ENCODE measurements at regions not wholly inside any gene's neighbourhood (a gene's known extent, or its start where the extent isn't known, plus 50 kb on each side); places are given as distances from the start of the nearest gene placed in this dataset.

DNA sequence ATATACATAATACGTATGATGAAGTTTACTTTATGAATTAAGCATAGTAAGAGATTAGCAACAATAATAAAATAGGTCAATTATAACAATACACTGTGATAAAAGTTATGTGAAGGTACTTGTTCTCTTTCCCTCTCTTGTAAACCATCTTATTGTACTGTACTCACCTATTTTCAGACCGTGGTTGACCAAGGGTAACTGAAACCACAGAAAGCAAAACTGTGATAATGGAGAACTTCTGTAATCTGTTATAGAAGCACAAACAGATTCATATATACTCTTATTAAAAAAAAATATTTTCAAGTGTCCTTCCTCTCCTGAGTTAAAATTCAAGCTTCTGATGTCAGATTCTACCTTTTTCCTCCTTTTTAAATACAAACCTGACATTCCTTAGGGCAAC, 1247.8 kb upstream of the SORCS1 start:
- ChIA-PET POLR2A (no interaction called here), CTCF (no interaction called here)
- Histone ChIP-seq H3K4me2 (replicated peaks; ENCODE audit: low read depth, low read length, poor library complexity, severe bottlenecking) (no peak overlapping the region), H2AFZ (ENCODE audit: insufficient read depth, low read depth, low read length, poor library complexity, severe bottlenecking) (no peak overlapping the region), H4K20me1 (ENCODE audit: control insufficient read depth, insufficient read depth, low read length, poor library complexity, severe bottlenecking) (no peaks in the 10 kb centered on the region), H3K4me1 (ENCODE audit: control insufficient read depth in 2 of 2, insufficient read depth in 2 of 2, low read length in 2 of 2) (no peaks in the 10 kb centered on the region), H3K79me2 (ENCODE audit: control insufficient read depth, insufficient read depth, low read length) (no peaks in the 10 kb centered on the region), H3K27ac (ENCODE audit: low read length in 2 of 2) (no peak overlapping the region), H3K36me3 (replicated peaks in 1 of 2; ENCODE audit: control extremely low read depth in 1 of 2, control insufficient read depth in 1 of 2, extremely low read depth in 1 of 2, insufficient read depth in 2 of 2, low read length in 1 of 2) (no peaks in the 10 kb centered on the region), H3K9ac (ENCODE audit: low read length) (no peak overlapping the region), H3K4me3 (ENCODE audit: control extremely low read depth in 1 of 5, extremely low read depth in 1 of 5, insufficient read depth in 1 of 5, low read depth in 2 of 5, low read length in 4 of 5) (no peak overlapping the region), H3K9me3 (ENCODE audit: control extremely low read depth in 1 of 3, control insufficient read depth in 2 of 3, insufficient read depth in 1 of 3, low read length in 2 of 3) (no peaks in the 10 kb centered on the region), H3K27me3 (replicated peaks in 1 of 4; ENCODE audit: control extremely low read depth in 1 of 4, control insufficient read depth in 3 of 4, insufficient read depth in 4 of 4, low read length in 3 of 4) (no peaks in the 10 kb centered on the region)
- ATAC-seq (ENCODE audit: low read depth) (no peak), DNase-seq (no peak)
- Mint-ChIP-seq H3K4me3 (no peak overlapping the region), H3K27ac (no peak overlapping the region), H3K4me1 (no peaks in the 10 kb centered on the region), H3K9me3 (ENCODE audit: insufficient read depth) (no peaks in the 10 kb centered on the region), H3K27me3 (no peaks in the 10 kb centered on the region)
- no CpG with 5 or more reads among the region's 2 CpGs for WGBS (ENCODE audit: insufficient coverage)
- TF ChIP-seq, protein P1, sequence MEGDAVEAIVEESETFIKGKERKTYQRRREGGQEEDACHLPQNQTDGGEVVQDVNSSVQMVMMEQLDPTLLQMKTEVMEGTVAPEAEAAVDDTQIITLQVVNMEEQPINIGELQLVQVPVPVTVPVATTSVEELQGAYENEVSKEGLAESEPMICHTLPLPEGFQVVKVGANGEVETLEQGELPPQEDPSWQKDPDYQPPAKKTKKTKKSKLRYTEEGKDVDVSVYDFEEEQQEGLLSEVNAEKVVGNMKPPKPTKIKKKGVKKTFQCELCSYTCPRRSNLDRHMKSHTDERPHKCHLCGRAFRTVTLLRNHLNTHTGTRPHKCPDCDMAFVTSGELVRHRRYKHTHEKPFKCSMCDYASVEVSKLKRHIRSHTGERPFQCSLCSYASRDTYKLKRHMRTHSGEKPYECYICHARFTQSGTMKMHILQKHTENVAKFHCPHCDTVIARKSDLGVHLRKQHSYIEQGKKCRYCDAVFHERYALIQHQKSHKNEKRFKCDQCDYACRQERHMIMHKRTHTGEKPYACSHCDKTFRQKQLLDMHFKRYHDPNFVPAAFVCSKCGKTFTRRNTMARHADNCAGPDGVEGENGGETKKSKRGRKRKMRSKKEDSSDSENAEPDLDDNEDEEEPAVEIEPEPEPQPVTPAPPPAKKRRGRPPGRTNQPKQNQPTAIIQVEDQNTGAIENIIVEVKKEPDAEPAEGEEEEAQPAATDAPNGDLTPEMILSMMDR (IDR thresholded peaks at IDR 0.05): no peak
- TF ChIP-seq EZH2 (IDR thresholded peaks at IDR 0.05; ENCODE audit: borderline replicate concordance, insufficient read depth, low read depth, low read length, poor library complexity, severe bottlenecking): no peak
- intact Hi-C loops (cut with micrococcal nuclease): no loop called here

DNA sequence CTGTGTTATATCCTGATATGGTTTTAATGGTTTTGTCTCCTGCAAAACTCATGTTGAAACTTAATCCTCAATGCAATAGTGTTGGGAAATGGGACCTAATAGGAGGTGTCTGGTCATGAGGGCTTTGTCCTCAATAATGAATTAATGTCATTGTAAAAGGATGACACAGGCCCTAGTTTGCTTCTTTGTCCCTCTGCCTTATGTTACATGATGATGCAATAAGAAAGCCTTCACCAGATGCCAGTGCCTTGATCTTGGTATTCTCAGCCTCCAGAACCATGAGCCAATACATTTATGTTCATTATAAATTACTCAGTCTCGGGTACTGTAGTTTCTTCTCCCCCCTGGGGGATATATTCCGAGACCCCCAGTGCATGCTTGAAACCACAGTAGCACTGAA, 1247.4 kb upstream of the SORCS1 start:
- TF ChIP-seq, protein P1 (IDR thresholded peaks at IDR 0.05): no peak
- TF ChIP-seq EZH2 (IDR thresholded peaks at IDR 0.05; ENCODE audit: borderline replicate concordance, insufficient read depth, low read depth, low read length, poor library complexity, severe bottlenecking): no peak
- H3K27ac ChIP-seq (ENCODE audit: low read length in 2 of 2): no peak overlapping the region
- H3K27me3 ChIP-seq (replicated peaks in 1 of 4; ENCODE audit: control extremely low read depth in 1 of 4, control insufficient read depth in 3 of 4, insufficient read depth in 4 of 4, low read length in 3 of 4): no peaks in the 10 kb centered on the region
- ATAC-seq (ENCODE audit: low read depth) (no peak), DNase-seq (no peak)
- no peaks in the 10 kb centered on the region for H3K36me3 ChIP-seq (replicated peaks in 1 of 2; ENCODE audit: control extremely low read depth in 1 of 2, control insufficient read depth in 1 of 2, extremely low read depth in 1 of 2, insufficient read depth in 2 of 2, low read length in 1 of 2)
- ChIA-PET POLR2A (no interaction called here), CTCF (no interaction called here)
- H3K79me2 ChIP-seq (ENCODE audit: control insufficient read depth, insufficient read depth, low read length): no peaks in the 10 kb centered on the region
- no peaks in the 10 kb centered on the region for H3K9me3 Mint-ChIP-seq (ENCODE audit: insufficient read depth)
- no peak overlapping the region for H3K4me3 ChIP-seq (ENCODE audit: control extremely low read depth in 1 of 5, extremely low read depth in 1 of 5, insufficient read depth in 1 of 5, low read depth in 2 of 5, low read length in 4 of 5)
- WGBS (ENCODE audit: insufficient coverage): no CpG with 5 or more reads among the region's 2 CpGs
- no peak overlapping the region for H3K27ac Mint-ChIP-seq
- H3K4me3 Mint-ChIP-seq: no peak overlapping the region
- no peaks in the 10 kb centered on the region for H3K27me3 Mint-ChIP-seq
- H3K4me1 ChIP-seq (ENCODE audit: control insufficient read depth in 2 of 2, insufficient read depth in 2 of 2, low read length in 2 of 2): no peaks in the 10 kb centered on the region
- no peaks in the 10 kb centered on the region for H3K4me1 Mint-ChIP-seq
- no peak overlapping the region for H3K9ac ChIP-seq (ENCODE audit: low read length)
- H4K20me1 ChIP-seq (ENCODE audit: control insufficient read depth, insufficient read depth, low read length, poor library complexity, severe bottlenecking): no peaks in the 10 kb centered on the region
- intact Hi-C loops (cut with micrococcal nuclease): no loop called here
- H3K4me2 ChIP-seq (replicated peaks; ENCODE audit: low read depth, low read length, poor library complexity, severe bottlenecking): no peak overlapping the region
- H2AFZ ChIP-seq (ENCODE audit: insufficient read depth, low read depth, low read length, poor library complexity, severe bottlenecking): no peak overlapping the region
- H3K9me3 ChIP-seq (ENCODE audit: control extremely low read depth in 1 of 3, control insufficient read depth in 2 of 3, insufficient read depth in 1 of 3, low read length in 2 of 3): no peaks in the 10 kb centered on the region

Measured in B cell (primary cell).